K562 (cell line): ENCODE measurements at regions not wholly inside any gene's neighbourhood (a gene's known extent, or its start where the extent isn't known, plus 50 kb on each side); places are given as distances from the start of the nearest gene placed in this dataset.

Experiments used
- ATAC-seq: fragments of 200-7000 bp; cut with Tn5 transposase; 3 replicates; pipeline ENCODE4 v1.9.1; 2020; ENCODE audit warnings: moderate library complexity
- BruUV-seq: library from RNA; stranded (reverse); fragments of 400-500 nt; replicated peaks from 2 replicates; lab custom pipeline; 2021; lab: Mats Ljungman, UMichigan
- CTCF ChIA-PET: fragments of 300-600 bp; formaldehyde crosslinking; extraction: SDS; loops from one replicate; lab custom pipeline; 2021; ENCODE audit warnings: low intra/inter-chr PET ratio; lab: Yijun Ruan, JAX
- POLR2A ChIA-PET: fragments of 300-600, 350-650 bp; sonication (Branson Sonifier 250); formaldehyde crosslinking; extraction: SDS; loops from one replicate; lab custom pipeline; 2021; ENCODE audit warnings: antibody characterized with exemption, inconsistent platforms; lab: Yijun Ruan, JAX
- DNase-seq, 4 experiments: peaks; one replicate each; pipeline versions ENCODE4 v3.0.0 to v3.0.0-alpha.2; 2011 to 2018; ENCODE audit warnings: low spot score in 3 of 4, mixed read lengths in 3 of 4; ENCODE audit errors: extremely low read depth in 1 of 4
- FAIRE-seq: peaks from 2 replicates; lab custom pipeline; 2011; peaks lifted over from hg19 to GRCh38; lab: Jason Lieb, UNC
- H2AFZ ChIP-seq: 2 replicates; pipeline ENCODE4 v1.6.0; 2011; ENCODE audit warnings: low read depth, low read length, control low read depth, inconsistent platforms
- H3K27ac ChIP-seq: fragments of 200-600 bp; 3 replicates; pipeline ENCODE4 v1.8.0; 2011; ENCODE audit warnings: low read depth, mild to moderate bottlenecking, control low read depth, inconsistent platforms, low read length, moderate library complexity, mixed read lengths; ENCODE audit errors: extremely low read depth
- H3K27me3 ChIP-seq, 2 experiments: fragments of 300-600 bp in 1 of 2; 2 replicates in 1 of 2; 3 replicates in 1 of 2; pipeline versions ENCODE4 v1.6.0 to v1.8.0; 2011; ENCODE audit warnings: inconsistent platforms in 2 of 2, low read length in 2 of 2, mild to moderate bottlenecking in 1 of 2, mixed read lengths in 1 of 2, moderate library complexity in 1 of 2; ENCODE audit not compliant: control insufficient read depth in 2 of 2, insufficient read depth in 2 of 2
- H3K36me3 ChIP-seq: fragments of 300-600 bp; 3 replicates; pipeline ENCODE4 v1.8.0; 2011; ENCODE audit warnings: mild to moderate bottlenecking, low read length, inconsistent platforms; ENCODE audit not compliant: control insufficient read depth, insufficient read depth
- H3K4me1 ChIP-seq, 2 experiments: fragments of 200-600 bp in 1 of 2; replicated peaks in 1 of 2; 2 replicates in 1 of 2; 3 replicates in 1 of 2; pipeline versions ENCODE4 v1.5.1 to v1.8.0; 2011; ENCODE audit warnings: inconsistent platforms in 2 of 2, low read length in 2 of 2, mild to moderate bottlenecking in 1 of 2, mixed read lengths in 1 of 2, moderate library complexity in 1 of 2; ENCODE audit not compliant: control insufficient read depth in 2 of 2, insufficient read depth in 2 of 2
- H3K4me2 ChIP-seq: 2 replicates; pipeline ENCODE4 v1.6.1; 2011; ENCODE audit warnings: low read length, control low read depth, inconsistent platforms, mixed read lengths; ENCODE audit not compliant: insufficient read depth
- H3K4me3 ChIP-seq: fragments of 200-600 bp; sonication (generic), shearing (Covaris generic); 2 replicates; pipeline ENCODE4 v1.5.1; 2016; ENCODE audit warnings: control low read depth, inconsistent platforms
- H3K79me2 ChIP-seq: fragments of 200-600 bp; 3 replicates; pipeline ENCODE4 v1.8.0; 2011; ENCODE audit warnings: low read length, inconsistent platforms; ENCODE audit not compliant: control insufficient read depth, insufficient read depth
- H3K9ac ChIP-seq, 2 experiments: 2 replicates each; pipeline versions ENCODE4 v1.6.0 to v1.6.1; 2011; ENCODE audit warnings: low read depth in 2 of 2, low read length in 2 of 2, control low read depth in 1 of 2, inconsistent platforms in 1 of 2, mild to moderate bottlenecking in 1 of 2, mixed read lengths in 1 of 2; ENCODE audit not compliant: insufficient read depth in 1 of 2
- H3K9me1 ChIP-seq: one replicate; pipeline ENCODE4 v1.6.0; 2011; ENCODE audit warnings: inconsistent platforms, mild to moderate bottlenecking, low read length, moderate library complexity; ENCODE audit not compliant: control insufficient read depth, insufficient read depth
- H3K9me3 ChIP-seq: replicated peaks from 2 replicates; pipeline ENCODE4 v1.5.1; 2011; ENCODE audit warnings: low read depth, low read length, inconsistent platforms; ENCODE audit not compliant: control insufficient read depth, insufficient read depth
- H4K20me1 ChIP-seq: replicated peaks from 2 replicates; pipeline ENCODE4 v1.6.1; 2011; ENCODE audit warnings: low read length, inconsistent platforms, mixed read lengths; ENCODE audit not compliant: control insufficient read depth, insufficient read depth
- CBX8 ChIP-seq: fragments of 200-600 bp; sonication (generic); IDR thresholded peaks from 2 replicates; pipeline ENCODE4 v1.6.1; 2012; ENCODE audit warnings: borderline replicate concordance, mixed run types, low read depth, mild to moderate bottlenecking, moderate library complexity, mixed read lengths, low read length, control low read depth, inconsistent platforms; ENCODE audit not compliant: poor library complexity, severe bottlenecking; ENCODE audit errors: extremely low read depth
- CEBPB ChIP-seq: fragments of 450-650 bp; IDR thresholded peaks from 2 replicates; pipeline ENCODE4 v1.6.1; 2016; ENCODE audit warnings: missing genetic modification characterization, missing compliant biosample characterization
- CGGBP1 ChIP-seq: fragments of 250-450 bp; sonication (Bioruptor Pico); IDR thresholded peaks from 2 replicates; pipeline ENCODE4 v1.9.0; 2021; ENCODE audit warnings: mild to moderate bottlenecking
- CHD4 ChIP-seq: fragments of 200-600 bp; sonication (generic); IDR thresholded peaks from 3 replicates; pipeline ENCODE4 v1.6.1; 2012; ENCODE audit warnings: low read depth, mild to moderate bottlenecking, mixed read lengths, low read length, inconsistent platforms; ENCODE audit not compliant: insufficient read depth, insufficient replicate concordance, poor library complexity, severe bottlenecking
- KDM4B ChIP-seq, 2 experiments: fragments of 450-650 bp in 1 of 2; sonication (generic) in 1 of 2; IDR thresholded peaks; 2 replicates each; pipeline ENCODE4 v1.6.1; 2016 to 2017; ENCODE audit warnings: borderline replicate concordance in 2 of 2, antibody characterized with exemption in 1 of 2, low read depth in 1 of 2, mild to moderate bottlenecking in 1 of 2
- ZNF584 ChIP-seq: fragments of 200-800 bp; sonication (Bioruptor generic); IDR thresholded peaks from 2 replicates; pipeline ENCODE4 v1.6.1; 2016; ENCODE audit warnings: low read depth, mild to moderate bottlenecking, missing genetic modification characterization, missing compliant biosample characterization
- ZNF766 ChIP-seq: fragments of 200-800 bp; sonication (Bioruptor generic); conservative IDR thresholded peaks from 2 replicates; pipeline ENCODE4 v1.6.1; 2016; ENCODE audit warnings: missing genetic modification characterization, missing compliant biosample characterization
- WGBS: fragments of 100-300 bp; shearing (Covaris generic); methylation state at CpG from one replicate; pipeline ENCODE4 v1.1.6; 2016; ENCODE audit warnings: low coverage, mixed read lengths; ENCODE audit not compliant: insufficient coverage; ENCODE audit errors: missing lambda C conversion rate; 5-methylcytosine and 5-hydroxymethylcytosine counted together
- in situ Hi-C: fragments of 300-500 bp; cut with MboI; formaldehyde crosslinking; loops from 4 replicates; pipeline ENCODE4 v1.15.0; 2018; ENCODE audit warnings: inconsistent platforms, mixed read lengths
- intact Hi-C: fragments of 100-400 bp; cut with micrococcal nuclease; formaldehyde crosslinking; loops from 2 replicates; pipeline ENCODE4 v1.14.2; 2022

DNA sequence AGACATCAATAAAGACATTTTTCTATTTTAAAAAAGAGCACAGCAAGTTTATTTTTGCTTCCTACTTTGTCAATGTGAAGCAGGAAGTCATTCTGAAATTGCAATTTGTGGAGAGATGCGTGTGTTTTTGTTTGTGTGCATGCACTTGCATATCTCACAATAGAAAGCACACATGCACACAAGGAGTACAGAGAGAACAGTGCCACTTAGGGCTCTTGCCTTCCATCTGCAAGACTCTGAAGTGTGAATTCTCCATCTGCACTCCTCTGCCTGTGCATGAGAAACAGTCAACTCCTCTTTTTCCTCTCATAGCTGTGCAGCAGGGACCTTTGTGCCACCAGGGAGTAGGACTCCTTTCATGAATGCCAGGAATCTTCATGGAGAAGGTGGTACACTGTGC, 316.3 kb upstream of the CNR1 start:
- no peak overlapping the region for H3K4me3 ChIP-seq
- H4K20me1 ChIP-seq: no peaks in the 10 kb centered on the region
- CTCF ChIA-PET: interaction anchor here (0.7 kb wide), 1 partner anchor 1599 kb away, joined by 3 read pairs; no protein-coding TSS in a partner anchor
- POLR2A ChIA-PET: no interaction called here
- intact Hi-C loops: no loop called here
- H3K9me3 ChIP-seq: no peaks in the 10 kb centered on the region
- H2AFZ ChIP-seq: no peak overlapping the region
- no peaks in the 10 kb centered on the region for H3K4me1 ChIP-seq
- FAIRE-seq (no peak), DNase-seq (no peak), ATAC-seq (no peak)
- no peaks in the 10 kb centered on the region for H3K9me1 ChIP-seq
- 0% methylated on average over 1 of the region's 1 CpG for WGBS
- no peak for TF ChIP-seq CHD4
- no peak for TF ChIP-seq CGGBP1
- TF ChIP-seq CBX8: no peak
- TF ChIP-seq CEBPB (tag): no peak
- TF ChIP-seq ZNF766 (CRISPR knock-in tag): no peak
- TF ChIP-seq KDM4B (IDR thresholded peaks at IDR 0.05; ENCODE audit: borderline replicate concordance in 2 of 2, low read depth in 1 of 2): no peak
- no peak for TF ChIP-seq ZNF584 (CRISPR knock-in tag)
- peaks cover 0 to 19% of the 10 kb centered on the region in 2 experiments; a peak in 2 of 5 replicates for H3K27me3 ChIP-seq
- no peak overlapping the region for H3K4me2 ChIP-seq
- BruUV-seq: no TSS peak
- in situ Hi-C loops: no loop called here
- no peaks in the 10 kb centered on the region for H3K36me3 ChIP-seq
- no peak overlapping the region for H3K27ac ChIP-seq
- no peak overlapping the region for H3K9ac ChIP-seq
- no peaks in the 10 kb centered on the region for H3K79me2 ChIP-seq
